HEK293T (cell line): ENCODE measurements at regions not wholly inside any gene's neighbourhood (a gene's known extent, or its start where the extent isn't known, plus 50 kb on each side); places are given as distances from the start of the nearest gene placed in this dataset.
A peak's percentile ranks its signal among the peaks of the same experiment; 100 is the strongest.

Source experiments
- CTCF ChIA-PET: fragments of 350-600 bp; formaldehyde crosslinking; extraction: SDS; loops from one replicate; lab custom pipeline; 2021; ENCODE audit warnings: antibody characterized with exemption, inconsistent platforms; lab: Yijun Ruan, JAX
- POLR2A ChIA-PET: fragments of 350-600 bp; formaldehyde crosslinking; extraction: SDS; loops from one replicate; lab custom pipeline; 2020; ENCODE audit warnings: antibody characterized with exemption, inconsistent platforms; lab: Yijun Ruan, JAX
- DNase-seq: peaks from one replicate; pipeline ENCODE4 v3.0.0; 2012; ENCODE audit warnings: mixed read lengths; ENCODE audit errors: extremely low spot score
- ARNT ChIP-seq: fragments of 450-650 bp; IDR thresholded peaks from 2 replicates; pipeline ENCODE4 v1.6.1; 2017; ENCODE audit warnings: mild to moderate bottlenecking
- BHLHE40 ChIP-seq: fragments of 450-650 bp; IDR thresholded peaks from 2 replicates; pipeline ENCODE4 v1.6.1; 2016; ENCODE audit warnings: mild to moderate bottlenecking, moderate library complexity, borderline replicate concordance
- CTBP1 ChIP-seq: fragments of 450-650 bp; IDR thresholded peaks from 2 replicates; pipeline ENCODE4 v1.6.1; 2016; ENCODE audit warnings: borderline replicate concordance
- ELF4 ChIP-seq: fragments of 450-650 bp; IDR thresholded peaks from 2 replicates; pipeline ENCODE4 v1.6.1; 2017; ENCODE audit warnings: antibody characterized with exemption
- FOXA1 ChIP-seq: fragments of 450-650 bp; IDR thresholded peaks from 2 replicates; pipeline ENCODE4 v1.6.1; 2016; ENCODE audit warnings: mild to moderate bottlenecking
- FOXK2 ChIP-seq: fragments of 450-650 bp; IDR thresholded peaks from 2 replicates; pipeline ENCODE4 v1.6.1; 2016; ENCODE audit warnings: mild to moderate bottlenecking
- FOXM1 ChIP-seq: fragments of 450-650 bp; IDR thresholded peaks from 2 replicates; pipeline ENCODE4 v1.6.1; 2017; ENCODE audit warnings: mild to moderate bottlenecking, borderline replicate concordance
- HDGF ChIP-seq: fragments of 450-650 bp; IDR thresholded peaks from 2 replicates; pipeline ENCODE4 v1.6.1; 2017; ENCODE audit warnings: antibody characterized with exemption, borderline replicate concordance
- L3MBTL2 ChIP-seq: fragments of 450-650 bp; conservative IDR thresholded peaks from 2 replicates; pipeline ENCODE4 v1.6.1; 2016; ENCODE audit warnings: mild to moderate bottlenecking
- LEF1 ChIP-seq: fragments of 450-650 bp; IDR thresholded peaks from 2 replicates; pipeline ENCODE4 v1.6.1; 2017; ENCODE audit warnings: mild to moderate bottlenecking, borderline replicate concordance
- NFRKB ChIP-seq: fragments of 450-650 bp; IDR thresholded peaks from 2 replicates; pipeline ENCODE4 v1.6.1; 2016; ENCODE audit warnings: mild to moderate bottlenecking, moderate library complexity
- PKNOX1 ChIP-seq: fragments of 450-650 bp; IDR thresholded peaks from 2 replicates; pipeline ENCODE4 v1.6.1; 2016
- SP1 ChIP-seq: fragments of 450-650 bp; IDR thresholded peaks from 2 replicates; pipeline ENCODE4 v1.6.1; 2017
- SUZ12 ChIP-seq: fragments of 450-650 bp; IDR thresholded peaks from 2 replicates; pipeline ENCODE4 v1.6.1; 2016; ENCODE audit warnings: mild to moderate bottlenecking
- TARDBP ChIP-seq: fragments of 450-650 bp; IDR thresholded peaks from 2 replicates; pipeline ENCODE4 v1.6.1; 2016
- ZNF384 ChIP-seq: fragments of 450-650 bp; IDR thresholded peaks from 2 replicates; pipeline ENCODE4 v1.6.1; 2016

GRCh38 chr5:109479260-109479860 lies 69.6 kb upstream of the PJA2 start:
- DNase-seq, result no peak
- CTCF ChIA-PET, result interaction anchor here (0.5 kb wide), 1 partner anchor 745 kb away, joined by 3 read pairs; no protein-coding TSS in a partner anchor
- no peak for TF ChIP-seq FOXM1
- no peak for TF ChIP-seq CTBP1
- TF ChIP-seq ARNT, result no peak
- TF ChIP-seq ELF4, result no peak
- TF ChIP-seq BHLHE40, result no peak
- no peak for TF ChIP-seq ZNF384
- no peak for TF ChIP-seq NFRKB
- no peak for TF ChIP-seq FOXK2
- no peak for TF ChIP-seq PKNOX1
- no peak for TF ChIP-seq HDGF
- POLR2A ChIA-PET, result no interaction called here

- ChIA-PET POLR2A (no interaction called here), CTCF (interaction anchor here (0.5 kb wide), 1 partner anchor 745 kb away, joined by 3 read pairs; no protein-coding TSS in a partner anchor)
- DNase-seq, result no peak
- TF ChIP-seq PKNOX1 (no peak), ELF4 (no peak), LEF1 (no peak), L3MBTL2 (no peak), FOXM1 (no peak), FOXK2 (no peak), FOXA1 (no peak)
Observed at GRCh38 chr5:109478830-109479229, 69.1 kb upstream of the PJA2 start.

GRCh38 chr5:109476292-109476691 lies 66.5 kb upstream of the PJA2 start:
- ChIA-PET POLR2A (no interaction called here), CTCF (interaction anchor here (0.6 kb wide), 1 partner anchor 558 kb away, joined by 5 read pairs; no protein-coding TSS in a partner anchor)
- TF ChIP-seq ARNT (no peak), L3MBTL2 (no peak), TARDBP (no peak), SP1 (no peak), ELF4 (no peak), PKNOX1 (no peak), FOXA1 (no peak), LEF1 (no peak), ZNF384 (no peak)
- DNase-seq, result no peak

GRCh38 chr5:109469896-109470662 lies 60.3 kb upstream of the PJA2 start:
- TF ChIP-seq L3MBTL2 (no peak), CTBP1 (no peak), FOXM1 (no peak), HDGF (no peak), TARDBP (no peak), SUZ12 (no peak), ELF4 (no peak), BHLHE40 (no peak), SP1 (no peak), PKNOX1 (no peak), FOXA1 (no peak), LEF1 (no peak), FOXK2 (no peak)
- ChIA-PET CTCF (interaction anchor here (0.9 kb wide), 1 partner anchor 12 kb away, joined by 3 read pairs; no protein-coding TSS in a partner anchor), POLR2A (interaction anchor here (0.5 kb wide), 1 partner anchor 1165 kb away, joined by 3 read pairs; no protein-coding TSS in a partner anchor)
- DNase-seq, result no peak

DNA sequence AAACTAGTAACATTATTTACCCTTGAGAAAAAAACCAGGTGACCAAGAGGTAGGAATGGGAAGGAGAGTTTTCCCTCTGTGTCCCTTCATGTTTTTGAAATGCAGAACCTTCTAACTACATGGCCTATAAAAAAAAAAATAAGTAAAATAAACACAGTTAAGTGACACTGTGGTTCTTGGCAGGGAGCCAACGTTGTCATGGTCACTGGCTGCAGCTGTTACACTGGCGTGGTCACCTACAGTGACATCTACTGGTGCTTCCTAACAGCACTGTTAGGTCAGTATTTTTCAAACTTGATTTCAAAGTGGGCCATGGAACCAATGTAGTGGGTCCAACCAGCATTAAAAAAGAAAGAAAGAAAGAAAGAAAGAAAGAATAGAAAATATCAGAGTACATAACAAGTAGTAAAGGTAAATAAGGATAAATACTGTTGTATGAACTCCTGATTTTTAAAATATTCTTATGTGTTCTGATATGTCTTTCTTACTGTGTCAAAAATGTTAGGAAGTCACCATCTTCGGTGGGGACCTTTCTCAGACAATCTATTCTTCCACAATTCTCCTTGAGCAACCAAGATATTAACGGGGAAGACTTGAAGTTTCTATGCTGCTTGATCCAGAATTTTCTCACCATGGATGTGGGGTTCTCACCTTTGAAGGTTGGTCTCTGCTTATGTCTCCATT lies 59.1 kb upstream of the PJA2 start:
- peak; percentile 85 for DNase-seq
- no peak for TF ChIP-seq CTBP1
- TF ChIP-seq PKNOX1, result peak; percentile 78
- TF ChIP-seq BHLHE40, result no peak
- TF ChIP-seq ZNF384, result peak; percentile 94
- ChIA-PET CTCF (interaction anchor here (0.6 to 0.9 kb wide), 3 partner anchors 13 to 336 kb away, joined by 3 to 4 read pairs (median 3); no protein-coding TSS in a partner anchor), POLR2A (no interaction called here)
